ENCODE measurements at regions not wholly inside any gene's neighbourhood (a gene's known extent, or its start where the extent isn't known, plus 50 kb on each side); places are given as distances from the start of the nearest gene placed in this dataset.

- TF ChIP-seq CTCF (conservative IDR thresholded peaks at IDR 0.05), result no peak
- no peak for TF ChIP-seq ZFX (IDR thresholded peaks at IDR 0.05)
Observed at GRCh38 chr5:51691538-51692079, 308.4 kb downstream of the ISL1 start.

Data from C4-2B (cell line).